OCI-LY7 (cell line): ENCODE measurements at regions not wholly inside any gene's neighbourhood (a gene's known extent, or its start where the extent isn't known, plus 50 kb on each side); places are given as distances from the start of the nearest gene placed in this dataset.

Source experiments
- BruUV-seq: library from RNA; stranded (reverse); fragments of 400-500 nt; replicated peaks from 2 replicates; lab custom pipeline; 2021; lab: Mats Ljungman, UMichigan
- CTCF ChIA-PET: fragments of 300-600 bp; sonication (Branson Sonifier 250); formaldehyde crosslinking; loops from one replicate; lab custom pipeline; 2022; ENCODE audit warnings: antibody characterized with exemption; ENCODE audit not compliant: unreplicated experiment; lab: Charles Lee
- POLR2A ChIA-PET: fragments of 300-600 bp; sonication (Branson Sonifier 250); formaldehyde crosslinking; loops from one replicate; lab custom pipeline; 2022; ENCODE audit warnings: antibody characterized with exemption; lab: Charles Lee
- DNase-seq: peaks from one replicate; pipeline ENCODE4 v3.0.0-alpha.2; 2015; ENCODE audit warnings: low spot score
- H2AFZ ChIP-seq: fragments of 200-600 bp; sonication (generic), shearing (Covaris generic); 2 replicates; pipeline ENCODE4 v1.6.1; 2014; ENCODE audit warnings: mild to moderate bottlenecking, antibody characterized with exemption, low read length, moderate library complexity
- H3K27ac ChIP-seq: fragments of 200-600 bp; sonication (generic); 2 replicates; pipeline ENCODE4 v1.5.1; 2014; ENCODE audit warnings: mixed run types, low read depth, mild to moderate bottlenecking, moderate library complexity, low read length, inconsistent platforms; ENCODE audit not compliant: poor library complexity, severe bottlenecking
- H3K36me3 ChIP-seq: fragments of 200-600 bp; sonication (generic); 2 replicates; pipeline ENCODE4 v1.6.1; 2014; ENCODE audit warnings: mild to moderate bottlenecking, antibody characterized with exemption, low read length, moderate library complexity, mixed read lengths; ENCODE audit not compliant: insufficient read depth
- H3K4me1 ChIP-seq: fragments of 200-600 bp; sonication (generic); 2 replicates; pipeline ENCODE4 v1.5.1; 2014; ENCODE audit warnings: mild to moderate bottlenecking, low read length; ENCODE audit not compliant: insufficient read depth, poor library complexity, severe bottlenecking
- H3K4me2 ChIP-seq: fragments of 200-600 bp; sonication (generic); 2 replicates; pipeline ENCODE4 v1.6.1; 2014; ENCODE audit warnings: mild to moderate bottlenecking, low read length
- H3K4me3 ChIP-seq: fragments of 200-600 bp; sonication (generic); 2 replicates; pipeline ENCODE4 v1.5.1; 2014; ENCODE audit warnings: mild to moderate bottlenecking, low read depth, low read length; ENCODE audit not compliant: poor library complexity, severe bottlenecking
- H3K79me2 ChIP-seq: fragments of 200-600 bp; sonication (generic); 2 replicates; pipeline ENCODE4 v1.6.1; 2016; ENCODE audit warnings: low read depth, mild to moderate bottlenecking, low read length, moderate library complexity, mixed read lengths; ENCODE audit not compliant: insufficient read depth
- H3K9me2 ChIP-seq: fragments of 200-600 bp; sonication (generic); 2 replicates; pipeline ENCODE4 v1.6.1; 2016; ENCODE audit warnings: mild to moderate bottlenecking, low read length, mixed read lengths; ENCODE audit not compliant: insufficient read depth
- H3K9me3 ChIP-seq: fragments of 200-600 bp; sonication (generic); 2 replicates; pipeline ENCODE4 v1.6.1; 2014; ENCODE audit warnings: mild to moderate bottlenecking, mixed run types, low read length, mixed read lengths
- H4K20me1 ChIP-seq: fragments of 200-600 bp; sonication (generic); 2 replicates; pipeline ENCODE4 v1.6.1; 2014; ENCODE audit warnings: mild to moderate bottlenecking, antibody characterized with exemption, low read length, moderate library complexity, mixed read lengths; ENCODE audit not compliant: insufficient read depth
- EZH2phosphoT487 ChIP-seq: fragments of 200-600 bp; sonication (generic); IDR thresholded peaks from 2 replicates; pipeline ENCODE4 v1.6.1; 2018; ENCODE audit warnings: low read depth, borderline replicate concordance, mild to moderate bottlenecking, mixed run types, antibody characterized with exemption, low read length, moderate library complexity, mixed read lengths
- intact Hi-C: fragments of 100-400 bp; cut with micrococcal nuclease; formaldehyde crosslinking; loops from one replicate; pipeline ENCODE4 v1.10.0; 2022; ENCODE audit not compliant: unreplicated experiment
- TF ChIP-seq, protein P1 (sequence below): fragments of 200-600 bp; sonication (generic); conservative IDR thresholded peaks from 2 replicates; pipeline ENCODE4 v1.5.1; 2014; ENCODE audit warnings: mild to moderate bottlenecking, antibody characterized with exemption, low read length, moderate library complexity, mixed read lengths

- Histone ChIP-seq H3K27ac (no peak overlapping the region), H3K4me1 (no peaks in the 10 kb centered on the region), H3K9me2 (no peaks in the 10 kb centered on the region), H3K4me3 (no peak overlapping the region), H3K36me3 (no peaks in the 10 kb centered on the region), H4K20me1 (no peaks in the 10 kb centered on the region), H3K79me2 (no peaks in the 10 kb centered on the region), H3K4me2 (no peak overlapping the region), H2AFZ (no peak overlapping the region), H3K9me3 (no peaks in the 10 kb centered on the region)
- DNase-seq = no peak
- no peak for TF ChIP-seq EZH2phosphoT487
- TF ChIP-seq, protein P1, sequence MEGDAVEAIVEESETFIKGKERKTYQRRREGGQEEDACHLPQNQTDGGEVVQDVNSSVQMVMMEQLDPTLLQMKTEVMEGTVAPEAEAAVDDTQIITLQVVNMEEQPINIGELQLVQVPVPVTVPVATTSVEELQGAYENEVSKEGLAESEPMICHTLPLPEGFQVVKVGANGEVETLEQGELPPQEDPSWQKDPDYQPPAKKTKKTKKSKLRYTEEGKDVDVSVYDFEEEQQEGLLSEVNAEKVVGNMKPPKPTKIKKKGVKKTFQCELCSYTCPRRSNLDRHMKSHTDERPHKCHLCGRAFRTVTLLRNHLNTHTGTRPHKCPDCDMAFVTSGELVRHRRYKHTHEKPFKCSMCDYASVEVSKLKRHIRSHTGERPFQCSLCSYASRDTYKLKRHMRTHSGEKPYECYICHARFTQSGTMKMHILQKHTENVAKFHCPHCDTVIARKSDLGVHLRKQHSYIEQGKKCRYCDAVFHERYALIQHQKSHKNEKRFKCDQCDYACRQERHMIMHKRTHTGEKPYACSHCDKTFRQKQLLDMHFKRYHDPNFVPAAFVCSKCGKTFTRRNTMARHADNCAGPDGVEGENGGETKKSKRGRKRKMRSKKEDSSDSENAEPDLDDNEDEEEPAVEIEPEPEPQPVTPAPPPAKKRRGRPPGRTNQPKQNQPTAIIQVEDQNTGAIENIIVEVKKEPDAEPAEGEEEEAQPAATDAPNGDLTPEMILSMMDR = no peak
- ChIA-PET POLR2A (interaction anchor here (0.6 kb wide), 1 partner anchor 161 kb away, joined by 3 read pairs; no protein-coding TSS in a partner anchor), CTCF (no interaction called here)
- no TSS peak for BruUV-seq
- intact Hi-C loops = no loop called here
Measured at GRCh38 chr4:55018978-55019377, 106.4 kb downstream of the KDR start.

DNA sequence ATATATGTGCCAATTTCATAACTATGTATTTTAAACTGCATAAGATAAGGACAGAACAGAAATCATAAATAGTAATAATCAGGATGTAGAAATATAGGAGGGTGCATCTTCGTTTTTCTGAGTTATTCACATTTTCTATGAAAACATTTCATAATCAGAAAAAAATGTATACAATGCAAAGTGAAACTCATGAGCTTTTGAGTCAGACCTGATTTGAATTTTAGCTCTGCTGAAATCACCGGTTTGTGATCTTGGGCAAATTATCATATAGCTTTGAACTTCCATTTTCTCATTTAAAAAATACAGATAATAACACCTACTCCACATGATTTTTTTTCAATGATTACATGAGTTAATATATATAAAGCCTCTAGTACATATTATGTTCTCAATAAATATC lies 106.9 kb downstream of the KDR start:
- no peaks in the 10 kb centered on the region for H4K20me1 ChIP-seq
- ChIA-PET POLR2A (no interaction called here), CTCF (no interaction called here)
- no peaks in the 10 kb centered on the region for H3K9me3 ChIP-seq
- no peak overlapping the region for H3K4me2 ChIP-seq
- no peak overlapping the region for H3K4me3 ChIP-seq
- no TSS peak for BruUV-seq
- H3K27ac ChIP-seq = no peak overlapping the region
- no peak for DNase-seq
- intact Hi-C loops = no loop called here
- no peak overlapping the region for H2AFZ ChIP-seq
- TF ChIP-seq, protein P1 = no peak
- TF ChIP-seq EZH2phosphoT487 = no peak
- no peaks in the 10 kb centered on the region for H3K4me1 ChIP-seq
- H3K36me3 ChIP-seq = no peaks in the 10 kb centered on the region
- no peaks in the 10 kb centered on the region for H3K79me2 ChIP-seq
- no peaks in the 10 kb centered on the region for H3K9me2 ChIP-seq

DNA sequence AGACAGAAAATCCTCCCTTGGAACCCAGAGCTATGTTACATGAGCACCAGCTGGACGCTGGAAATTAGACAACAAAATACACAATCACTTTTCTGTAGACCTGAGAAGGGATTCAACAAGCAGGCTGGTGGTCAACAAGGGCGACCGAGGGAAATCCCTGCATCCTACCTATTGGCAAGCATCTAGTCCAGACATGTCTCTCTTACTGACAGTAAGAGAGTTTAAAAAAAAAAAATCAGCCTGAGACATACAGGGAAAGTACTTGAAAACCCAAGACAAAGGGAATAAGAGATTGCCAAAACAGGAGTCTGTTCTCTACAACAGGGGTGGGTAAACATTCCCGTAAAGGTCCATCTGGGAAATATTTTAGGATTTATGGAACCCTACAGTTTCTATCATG lies 108.0 kb downstream of the KDR start:
- H3K4me3 ChIP-seq = no peak overlapping the region

More for the DNA sequence above, 108.0 kb downstream of the KDR start:
- no peak overlapping the region for H2AFZ ChIP-seq
- no peaks in the 10 kb centered on the region for H3K79me2 ChIP-seq
- no peaks in the 10 kb centered on the region for H3K9me2 ChIP-seq
- H3K9me3 ChIP-seq = no peaks in the 10 kb centered on the region
- POLR2A ChIA-PET = interaction anchor here (0.6 kb wide), 1 partner anchor 103 kb away, joined by 3 read pairs; no protein-coding TSS in a partner anchor
- H3K36me3 ChIP-seq = no peaks in the 10 kb centered on the region
- H3K27ac ChIP-seq = no peak overlapping the region
- H3K4me1 ChIP-seq = no peaks in the 10 kb centered on the region
- no peak for DNase-seq
- BruUV-seq = no TSS peak
- TF ChIP-seq, protein P1 = no peak
- intact Hi-C loops = no loop called here
- CTCF ChIA-PET = no interaction called here
- no peak overlapping the region for H3K4me2 ChIP-seq
- H4K20me1 ChIP-seq = no peaks in the 10 kb centered on the region
